ENCODE measurements at regions not wholly inside any gene's neighbourhood (a gene's known extent, or its start where the extent isn't known, plus 50 kb on each side); places are given as distances from the start of the nearest gene placed in this dataset.
"Not testable (repeated sequence)": the region's sequence is repeated elsewhere in the genome, so short reads cannot be mapped to it uniquely, and the experiment has no call there.

- DNase-seq (ENCODE audit: low spot score), result no peak
These were observed 520.9 kb upstream of the CITED2 start for GRCh38 chr6:139895205-139895793.

- no peak for DNase-seq (ENCODE audit: low spot score)
These were observed 519.8 kb upstream of the CITED2 start for GRCh38 chr6:139894271-139894670.

- DNase-seq (ENCODE audit: low spot score), result no peak
These were observed 517.0 kb upstream of the CITED2 start for GRCh38 chr6:139891471-139891870.

GRCh38 chr6:139888681-139889122, 514.3 kb upstream of the CITED2 start:
- DNase-seq (ENCODE audit: low spot score), result peak; percentile 11

- no peak for DNase-seq (ENCODE audit: low spot score)
These were observed 512.8 kb upstream of the CITED2 start for GRCh38 chr6:139887275-139887674.

- no peak for DNase-seq (ENCODE audit: low spot score)
These were observed 511.9 kb upstream of the CITED2 start for GRCh38 chr6:139886396-139886795.

- DNase-seq (ENCODE audit: low spot score), result no peak
These were observed 511.5 kb upstream of the CITED2 start for GRCh38 chr6:139885909-139886308.

- peak; percentile 28 for DNase-seq (ENCODE audit: low spot score)
These were observed 509.3 kb upstream of the CITED2 start for GRCh38 chr6:139883776-139884175.

- peak; percentile 58 for DNase-seq (ENCODE audit: low spot score)
These were observed 508.7 kb upstream of the CITED2 start for GRCh38 chr6:139882977-139883728.

- peak; percentile 24 for DNase-seq (ENCODE audit: low spot score)
These were observed 507.8 kb upstream of the CITED2 start for GRCh38 chr6:139882234-139882633.

- peak; percentile 28 for DNase-seq (ENCODE audit: low spot score)
These were observed 507.3 kb upstream of the CITED2 start for GRCh38 chr6:139881728-139882211.

GRCh38 chr6:139881236-139881635, 506.8 kb upstream of the CITED2 start:
- no peak for DNase-seq (ENCODE audit: low spot score)

GRCh38 chr6:139879823-139880356, 505.4 kb upstream of the CITED2 start:
- DNase-seq (ENCODE audit: low spot score), result no peak

- DNase-seq (ENCODE audit: low spot score), result not testable (repeated sequence)
These were observed 504.8 kb upstream of the CITED2 start for GRCh38 chr6:139879241-139879640.

GRCh38 chr6:139877828-139878405, 503.5 kb upstream of the CITED2 start:
- no peak for DNase-seq (ENCODE audit: low spot score)

- DNase-seq (ENCODE audit: low spot score), result no peak
These were observed 498.2 kb upstream of the CITED2 start for GRCh38 chr6:139872665-139873064.

GRCh38 chr6:139871803-139872510, 497.5 kb upstream of the CITED2 start:
- DNase-seq (ENCODE audit: low spot score), result no peak

GRCh38 chr6:139871165-139871710, 496.8 kb upstream of the CITED2 start:
- no peak for DNase-seq (ENCODE audit: low spot score)

GRCh38 chr6:139868576-139868975, 494.1 kb upstream of the CITED2 start:
- no peak for DNase-seq (ENCODE audit: low spot score)

- DNase-seq (ENCODE audit: low spot score), result no peak
These were observed 489.5 kb upstream of the CITED2 start for GRCh38 chr6:139863964-139864363.

GRCh38 chr6:139863346-139863745, 488.9 kb upstream of the CITED2 start:
- peak; percentile 62 for DNase-seq (ENCODE audit: low spot score)

- DNase-seq (ENCODE audit: low spot score), result no peak
These were observed 487.9 kb upstream of the CITED2 start for GRCh38 chr6:139862311-139862710.

Measured in umbilical cord (tissue), 1 donor.